ENCODE measurements at regions not wholly inside any gene's neighbourhood (a gene's known extent, or its start where the extent isn't known, plus 50 kb on each side); places are given as distances from the start of the nearest gene placed in this dataset.

GRCh38 chr1:232290570-232290969 is 339.4 kb downstream of the SIPA1L2 start:
- TF ChIP-seq CTCF (IDR thresholded peaks at IDR 0.05) (no peak), EZH2 (IDR thresholded peaks at IDR 0.05) (no peak), EZH2phosphoT487 (IDR thresholded peaks at IDR 0.05) (no peak)
